Left ventricle myocardium inferior (tissue), 1 donor: ENCODE measurements at regions not wholly inside any gene's neighbourhood (a gene's known extent, or its start where the extent isn't known, plus 50 kb on each side); places are given as distances from the start of the nearest gene placed in this dataset.
"Not testable (repeated sequence)": the region's sequence is repeated elsewhere in the genome, so short reads cannot be mapped to it uniquely, and the experiment has no call there.

ENCODE experiments used
- DNase-seq: peaks from one replicate; pipeline ENCODE4 v3.0.0-alpha.2; 2020
- H3K27ac ChIP-seq: fragments of 200-600 bp; replicated peaks from 2 replicates; pipeline ENCODE4 v1.8.0; 2021
- H3K27me3 ChIP-seq: fragments of 200-600 bp; 2 replicates; pipeline ENCODE4 v1.8.0; 2021; ENCODE audit warnings: low read depth
- H3K36me3 ChIP-seq: fragments of 200-600 bp; 2 replicates; pipeline ENCODE4 v1.8.0; 2021
- H3K4me1 ChIP-seq: fragments of 200-600 bp; 2 replicates; pipeline ENCODE4 v1.8.0; 2021
- H3K4me3 ChIP-seq: fragments of 200-600 bp; 2 replicates; pipeline ENCODE4 v1.8.0; 2021; ENCODE audit warnings: mild to moderate bottlenecking, moderate library complexity
- H3K9me3 ChIP-seq: fragments of 200-600 bp; replicated peaks from 2 replicates; pipeline ENCODE4 v1.8.0; 2021
- CTCF ChIP-seq: fragments of 200-600 bp; IDR thresholded peaks from 2 replicates; pipeline ENCODE4 v1.8.0; 2021; ENCODE audit warnings: antibody characterized with exemption, mild to moderate bottlenecking, borderline replicate concordance
- intact Hi-C: fragments of 100-400 bp; cut with micrococcal nuclease; formaldehyde crosslinking; loops from one replicate; pipeline ENCODE4 v1.11.0; 2022
- donor health status: DM: no; HTN: yes; CAD: no; lungs with severe emphysema.

DNA sequence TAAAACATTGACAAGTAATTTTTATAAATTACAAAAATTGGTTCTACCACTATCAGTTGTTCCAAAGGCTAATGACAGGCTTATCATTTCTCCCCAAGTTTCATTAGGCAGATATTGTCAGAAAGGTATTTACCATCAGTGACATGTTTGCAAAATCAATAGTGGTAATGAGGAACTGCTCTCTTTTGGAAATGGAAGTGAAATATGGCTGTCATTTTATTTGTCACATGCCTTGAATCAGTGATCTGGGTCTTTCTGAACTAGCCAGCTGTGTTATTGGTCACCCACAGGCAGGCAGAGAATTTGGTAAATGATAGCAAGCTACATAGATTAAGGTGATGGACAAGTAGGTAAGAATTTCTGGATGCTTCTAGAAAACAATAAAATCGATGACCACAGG is 268.0 kb upstream of the ARHGEF26 start:
- intact Hi-C loops: no loop called here

GRCh38 chr3:153855772-153856171 is 265.4 kb upstream of the ARHGEF26 start:
- Histone ChIP-seq H3K27me3 (no peaks in the 10 kb centered on the region), H3K4me3 (no peak overlapping the region), H3K9me3 (no peaks in the 10 kb centered on the region), H3K4me1 (no peaks in the 10 kb centered on the region), H3K36me3 (no peaks in the 10 kb centered on the region), H3K27ac (no peak overlapping the region)
- intact Hi-C loops: no loop called here
- no peak for TF ChIP-seq CTCF
- no peak for DNase-seq

More for the DNA sequence above, 268.0 kb upstream of the ARHGEF26 start:
- H3K36me3 ChIP-seq: no peaks in the 10 kb centered on the region
- no peaks in the 10 kb centered on the region for H3K4me1 ChIP-seq
- no peak overlapping the region for H3K4me3 ChIP-seq
- no peaks in the 10 kb centered on the region for H3K27me3 ChIP-seq
- H3K27ac ChIP-seq: no peak overlapping the region
- no peaks in the 10 kb centered on the region for H3K9me3 ChIP-seq
- no peak for TF ChIP-seq CTCF
- no peak for DNase-seq

DNA sequence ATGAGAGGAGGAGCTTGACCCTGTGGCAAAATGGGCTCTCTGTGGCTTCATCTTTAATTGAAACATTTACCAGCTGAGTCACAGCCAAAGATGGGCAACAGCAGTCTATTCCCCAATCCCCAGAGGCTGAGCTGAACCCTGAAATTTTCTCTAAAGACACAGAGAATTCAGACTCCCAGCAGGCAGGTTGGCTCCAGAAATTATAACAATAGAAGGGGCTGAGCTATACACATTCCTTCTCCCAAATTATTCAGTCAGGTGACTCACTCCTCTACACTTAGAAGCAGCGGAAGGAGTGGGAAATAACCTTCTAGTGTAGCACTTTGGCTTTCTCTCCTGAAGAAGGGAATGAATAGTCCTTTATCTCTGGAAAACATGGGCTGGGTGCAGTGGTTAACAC is 264.3 kb upstream of the ARHGEF26 start:
- Histone ChIP-seq H3K4me3 (no peak overlapping the region), H3K27ac (no peak overlapping the region), H3K36me3 (no peaks in the 10 kb centered on the region), H3K9me3 (no peaks in the 10 kb centered on the region), H3K27me3 (no peaks in the 10 kb centered on the region), H3K4me1 (no peaks in the 10 kb centered on the region)
- intact Hi-C loops: no loop called here
- DNase-seq: no peak
- no peak for TF ChIP-seq CTCF

DNA sequence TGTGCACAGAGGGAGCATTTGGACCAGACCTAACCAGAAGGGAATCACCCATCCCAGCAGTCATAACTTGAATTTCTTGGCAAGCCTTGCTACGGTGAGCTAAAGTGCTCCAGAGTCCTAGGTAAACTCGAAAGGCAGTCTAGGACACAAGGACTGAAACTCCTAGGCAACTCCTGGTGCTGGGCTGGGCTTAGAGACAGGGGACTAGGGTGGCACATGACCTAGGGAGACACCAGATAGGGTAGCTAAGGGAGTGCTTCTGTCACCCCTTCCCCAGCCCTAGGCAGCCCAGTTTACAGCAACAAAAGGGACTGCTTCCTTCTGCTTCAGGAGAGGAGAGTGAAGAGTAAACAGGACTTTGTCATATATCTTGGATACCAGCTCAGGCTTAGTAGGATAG is 256.4 kb upstream of the ARHGEF26 start:
- no peak for TF ChIP-seq CTCF
- no peak overlapping the region for H3K4me3 ChIP-seq

DNA sequence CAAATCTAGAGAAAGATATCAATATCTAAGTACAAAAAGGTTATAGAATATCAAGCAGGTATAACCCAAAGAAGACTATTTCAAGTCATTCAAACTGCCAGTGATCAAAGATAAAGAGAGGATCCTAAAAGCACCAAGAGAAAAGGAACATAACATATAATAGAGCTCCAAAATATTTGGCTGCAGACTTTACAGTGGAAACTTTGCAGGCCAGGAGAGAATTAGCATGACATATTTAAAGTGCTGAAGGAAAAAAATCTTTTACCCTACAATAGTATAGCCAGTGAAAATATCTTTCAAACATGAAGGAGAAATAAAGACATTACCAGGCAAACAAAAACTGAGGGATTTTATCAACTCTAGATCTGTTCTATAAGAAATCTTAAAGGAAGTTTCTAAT is 254.3 kb upstream of the ARHGEF26 start:
- TF ChIP-seq CTCF: no peak
- Histone ChIP-seq H3K4me3 (no peak overlapping the region), H3K27me3 (no peaks in the 10 kb centered on the region), H3K9me3 (peaks cover 14% of the 10 kb centered on the region), H3K27ac (no peak overlapping the region), H3K36me3 (no peaks in the 10 kb centered on the region), H3K4me1 (no peaks in the 10 kb centered on the region)
- intact Hi-C loops: no loop called here
- DNase-seq: no peak

More for the DNA sequence above, 256.4 kb upstream of the ARHGEF26 start:
- Histone ChIP-seq H3K27me3 (no peaks in the 10 kb centered on the region), H3K4me1 (no peaks in the 10 kb centered on the region), H3K9me3 (peaks cover 14% of the 10 kb centered on the region), H3K27ac (no peak overlapping the region), H3K36me3 (no peaks in the 10 kb centered on the region)
- intact Hi-C loops: no loop called here
- DNase-seq: no peak

GRCh38 chr3:153874348-153874747 is 246.8 kb upstream of the ARHGEF26 start:
- intact Hi-C loops, H3K27me3 ChIP-seq, H3K27ac ChIP-seq, H3K36me3 ChIP-seq, H3K4me3 ChIP-seq, H3K4me1 ChIP-seq, DNase-seq: not testable (repeated sequence)
- peaks cover 36% of the 10 kb centered on the region for H3K9me3 ChIP-seq
